GM18873 (cell line): ENCODE measurements at regions not wholly inside any gene's neighbourhood (a gene's known extent, or its start where the extent isn't known, plus 50 kb on each side); places are given as distances from the start of the nearest gene placed in this dataset.
"Not testable (repeated sequence)": the region's sequence is repeated elsewhere in the genome, so short reads cannot be mapped to it uniquely, and the experiment has no call there.

Experiments
- ATAC-seq: cut with Tn5 transposase; IDR thresholded peaks from one replicate; pipeline ENCODE4 v1.9.1; 2021; ENCODE audit warnings: mild to moderate bottlenecking, moderate library complexity, moderate number of reproducible peaks; ENCODE audit not compliant: unreplicated experiment, low FRiP score

GRCh38 chr12:131421509-131422186, 289.2 kb upstream of the SFSWAP start:
- ATAC-seq = no peak

GRCh38 chr12:131422187-131422520, 288.7 kb upstream of the SFSWAP start:
- no peak for ATAC-seq

GRCh38 chr12:131422744-131423143, 288.1 kb upstream of the SFSWAP start:
- ATAC-seq = no peak

- ATAC-seq = no peak
These were observed 286.6 kb upstream of the SFSWAP start for GRCh38 chr12:131424270-131424669.

GRCh38 chr12:131425112-131426075, 285.5 kb upstream of the SFSWAP start:
- ATAC-seq = no peak

GRCh38 chr12:131428091-131428685, 282.7 kb upstream of the SFSWAP start:
- no peak for ATAC-seq

GRCh38 chr12:131429221-131429620, 281.7 kb upstream of the SFSWAP start:
- not testable (repeated sequence) for ATAC-seq

GRCh38 chr12:131429697-131430096, 281.2 kb upstream of the SFSWAP start:
- ATAC-seq = not testable (repeated sequence)

GRCh38 chr12:131430158-131430742, 280.6 kb upstream of the SFSWAP start:
- no peak for ATAC-seq

GRCh38 chr12:131431126-131431655, 279.7 kb upstream of the SFSWAP start:
- not testable (repeated sequence) for ATAC-seq

GRCh38 chr12:131432532-131433260, 278.2 kb upstream of the SFSWAP start:
- ATAC-seq = no peak

GRCh38 chr12:131434208-131435125, 276.4 kb upstream of the SFSWAP start:
- ATAC-seq = no peak

- no peak for ATAC-seq
These were observed 273.8 kb upstream of the SFSWAP start for GRCh38 chr12:131436922-131437705.

GRCh38 chr12:131437706-131438492, 273.0 kb upstream of the SFSWAP start:
- no peak for ATAC-seq

- ATAC-seq = not testable (repeated sequence)
These were observed 272.4 kb upstream of the SFSWAP start for GRCh38 chr12:131438493-131438835.

GRCh38 chr12:131438881-131439280, 272.0 kb upstream of the SFSWAP start:
- no peak for ATAC-seq

- not testable (repeated sequence) for ATAC-seq
These were observed 271.1 kb upstream of the SFSWAP start for GRCh38 chr12:131439752-131440151.
